Tibial nerve (tissue), 3 donors: ENCODE measurements at regions not wholly inside any gene's neighbourhood (a gene's known extent, or its start where the extent isn't known, plus 50 kb on each side); places are given as distances from the start of the nearest gene placed in this dataset.

Experiments used
- CTCF ChIP-seq, 5 experiments: fragments of 200-600 bp in 3 of 5; fragments of 450-650 bp in 2 of 5; sonication (generic) in 3 of 5; IDR thresholded peaks; one replicate each; pipeline ENCODE4 v1.5.1; 2016 to 2019; ENCODE audit warnings: antibody characterized with exemption in 5 of 5, mild to moderate bottlenecking in 3 of 5, moderate library complexity in 2 of 5
- POLR2A ChIP-seq, 2 donors: fragments of 450-650 bp; IDR thresholded peaks; one replicate each; pipeline ENCODE4 v1.6.1; 2017; ENCODE audit warnings: antibody characterized with exemption in 2 of 2, mild to moderate bottlenecking in 2 of 2, moderate library complexity in 2 of 2

- TF ChIP-seq POLR2A (IDR thresholded peaks at IDR 0.05), result no peak
- TF ChIP-seq CTCF (IDR thresholded peaks at IDR 0.05), result no peak
Observed at GRCh38 chr3:117074826-117075225, 365.2 kb downstream of the TUSC7 start.
